SU-DHL-6 (cell line): ENCODE measurements at regions not wholly inside any gene's neighbourhood (a gene's known extent, or its start where the extent isn't known, plus 50 kb on each side); places are given as distances from the start of the nearest gene placed in this dataset.

Experiments
- H2AFZ ChIP-seq: fragments of 200-600 bp; sonication (generic); 2 replicates; pipeline ENCODE4 v1.6.1; 2014; ENCODE audit warnings: low read depth, mild to moderate bottlenecking, moderate library complexity, mixed read lengths, antibody characterized with exemption, low read length; ENCODE audit not compliant: severe bottlenecking
- H3F3A ChIP-seq: fragments of 200-600 bp; shearing (Covaris generic); 2 replicates; pipeline ENCODE4 v1.6.0; 2016; ENCODE audit warnings: antibody characterized with exemption, mild to moderate bottlenecking; ENCODE audit not compliant: insufficient read depth
- H3K27ac ChIP-seq: fragments of 200-600 bp; sonication (generic); 2 replicates; pipeline ENCODE4 v1.5.1; 2016; ENCODE audit warnings: low read depth, mild to moderate bottlenecking, low read length, moderate library complexity, mixed read lengths
- H3K27me3 ChIP-seq: fragments of 200-600 bp; sonication (generic), shearing (Covaris generic); 2 replicates; pipeline ENCODE4 v1.6.0; 2014; ENCODE audit warnings: mild to moderate bottlenecking, low read length
- H3K36me3 ChIP-seq: fragments of 200-600 bp; sonication (generic); 2 replicates; pipeline ENCODE4 v1.6.1; 2014; ENCODE audit warnings: mild to moderate bottlenecking, low read length, mixed read lengths
- H3K4me2 ChIP-seq: fragments of 300-600, 200-600 bp; shearing (Covaris generic), sonication (generic); 2 replicates; pipeline ENCODE4 v1.6.0; 2014; ENCODE audit warnings: low read length, low read depth, mild to moderate bottlenecking; ENCODE audit not compliant: poor library complexity, severe bottlenecking
- H3K4me3 ChIP-seq: fragments of 200-600 bp; sonication (generic); 2 replicates; pipeline ENCODE4 v1.5.1; 2014; ENCODE audit warnings: antibody characterized with exemption, low read length, mild to moderate bottlenecking, mixed read lengths; ENCODE audit not compliant: insufficient read depth, poor library complexity, severe bottlenecking
- H3K79me2 ChIP-seq: fragments of 200-600 bp; sonication (generic); 2 replicates; pipeline ENCODE4 v1.6.1; 2014; ENCODE audit warnings: mild to moderate bottlenecking, low read length, moderate library complexity; ENCODE audit not compliant: insufficient read depth
- H3K9ac ChIP-seq: fragments of 200-600 bp; sonication (generic); 2 replicates; pipeline ENCODE4 v1.7.0; 2014; ENCODE audit warnings: mild to moderate bottlenecking, low read length
- H3K9me2 ChIP-seq: fragments of 200-600 bp; sonication (generic); replicated peaks from 2 replicates; pipeline ENCODE4 v1.6.1; 2014; ENCODE audit warnings: low read length; ENCODE audit not compliant: insufficient read depth
- H3K9me3 ChIP-seq: fragments of 200-600 bp; sonication (generic); 2 replicates; pipeline ENCODE4 v1.6.1; 2014; ENCODE audit warnings: low read length, mixed read lengths; ENCODE audit not compliant: insufficient read depth
- H4K20me1 ChIP-seq: fragments of 200-600 bp; sonication (generic); 2 replicates; pipeline ENCODE4 v1.6.1; 2014; ENCODE audit warnings: low read depth, mild to moderate bottlenecking, antibody characterized with exemption, low read length, moderate library complexity, mixed read lengths
- CTCF ChIP-seq: fragments of 200-600 bp; sonication (generic); IDR thresholded peaks from one replicate; pipeline ENCODE4 v1.5.1; 2017; ENCODE audit warnings: antibody characterized with exemption, mild to moderate bottlenecking, low read length, moderate library complexity; ENCODE audit not compliant: insufficient read depth, poor library complexity, severe bottlenecking
- EZH2phosphoT487 ChIP-seq: fragments of 200-600 bp; sonication (generic), shearing (Covaris generic); conservative IDR thresholded peaks from 2 replicates; pipeline ENCODE4 v1.6.1; 2018; ENCODE audit warnings: mild to moderate bottlenecking, antibody characterized with exemption, low read length, moderate library complexity, mixed read lengths

- no peak overlapping the region for H3K4me2 ChIP-seq
- H3K27ac ChIP-seq = no peak overlapping the region
- no peak overlapping the region for H2AFZ ChIP-seq
- H3K9ac ChIP-seq = no peak overlapping the region
- H3K36me3 ChIP-seq = no peaks in the 10 kb centered on the region
- H3K4me3 ChIP-seq = no peak overlapping the region
- TF ChIP-seq EZH2phosphoT487 (no peak), CTCF (no peak)
- H3K27me3 ChIP-seq = no peaks in the 10 kb centered on the region
- no peaks in the 10 kb centered on the region for H3K79me2 ChIP-seq
- H3K9me3 ChIP-seq = no peaks in the 10 kb centered on the region
- no peaks in the 10 kb centered on the region for H4K20me1 ChIP-seq
- H3F3A ChIP-seq = no peaks in the 10 kb centered on the region
- no peaks in the 10 kb centered on the region for H3K9me2 ChIP-seq
These were observed 86.5 kb upstream of the UBL3 start for GRCh38 chr13:29936956-29937355.

GRCh38 chr13:29936051-29936813 lies 85.8 kb upstream of the UBL3 start:
- H3K9me2 ChIP-seq = no peaks in the 10 kb centered on the region
- H4K20me1 ChIP-seq = no peaks in the 10 kb centered on the region
- H3F3A ChIP-seq = no peaks in the 10 kb centered on the region
- TF ChIP-seq CTCF = no peak
- TF ChIP-seq EZH2phosphoT487 = no peak
- no peaks in the 10 kb centered on the region for H3K79me2 ChIP-seq
- H3K36me3 ChIP-seq = no peaks in the 10 kb centered on the region
- H3K4me2 ChIP-seq = no peak overlapping the region
- H3K9ac ChIP-seq = no peak overlapping the region
- no peak overlapping the region for H2AFZ ChIP-seq
- H3K27ac ChIP-seq = no peak overlapping the region
- H3K27me3 ChIP-seq = no peaks in the 10 kb centered on the region
- H3K9me3 ChIP-seq = no peaks in the 10 kb centered on the region
- no peak overlapping the region for H3K4me3 ChIP-seq

GRCh38 chr13:29935309-29935981 lies 85.0 kb upstream of the UBL3 start:
- Histone ChIP-seq H3K79me2 (no peaks in the 10 kb centered on the region), H3K27me3 (no peaks in the 10 kb centered on the region), H3F3A (no peaks in the 10 kb centered on the region), H3K9me2 (no peaks in the 10 kb centered on the region), H3K27ac (no peak overlapping the region), H4K20me1 (no peaks in the 10 kb centered on the region), H3K4me2 (no peak overlapping the region), H3K4me3 (no peak overlapping the region), H3K36me3 (no peaks in the 10 kb centered on the region), H3K9ac (no peak overlapping the region), H3K9me3 (no peaks in the 10 kb centered on the region), H2AFZ (no peak overlapping the region)
- TF ChIP-seq CTCF (no peak), EZH2phosphoT487 (no peak)
